ENCODE measurements at regions not wholly inside any gene's neighbourhood (a gene's known extent, or its start where the extent isn't known, plus 50 kb on each side); places are given as distances from the start of the nearest gene placed in this dataset.
"Not testable (repeated sequence)": the region's sequence is repeated elsewhere in the genome, so short reads cannot be mapped to it uniquely, and the experiment has no call there.

GRCh38 chr3:155995525-155996370 lies 124.6 kb upstream of the KCNAB1 start:
- WGBS = 63% methylated on average over 8 of the region's 8 CpGs
- no peak overlapping the region for H3K27ac ChIP-seq
- DNase-seq (ENCODE audit: low spot score) = no peak
- no peak for TF ChIP-seq POLR2AphosphoS5 (IDR thresholded peaks at IDR 0.05)
- peak in 2 of 4 experiments; percentile 11 to 44 for TF ChIP-seq CTCF (IDR thresholded peaks at IDR 0.05)
- H3K4me1 ChIP-seq (replicated peaks) = no peaks in the 10 kb centered on the region
- no peaks in the 10 kb centered on the region for H3K36me3 ChIP-seq
- no peaks in the 10 kb centered on the region for H3K27me3 ChIP-seq (replicated peaks; ENCODE audit: insufficient read depth)
- no peak overlapping the region for H3K4me3 ChIP-seq
- intact Hi-C loops (cut with DNase I) = no loop called here
- H3K9me3 ChIP-seq = no peaks in the 10 kb centered on the region

- Histone ChIP-seq H3K27ac (no peak overlapping the region), H3K4me3 (no peak overlapping the region), H3K9me3 (no peaks in the 10 kb centered on the region), H3K4me1 (replicated peaks) (no peaks in the 10 kb centered on the region), H3K36me3 (no peaks in the 10 kb centered on the region), H3K27me3 (replicated peaks; ENCODE audit: insufficient read depth) (no peaks in the 10 kb centered on the region)
- intact Hi-C loops (cut with DNase I) = no loop called here
- DNase-seq (ENCODE audit: low spot score) = no peak
- WGBS = 83% methylated on average over 3 of the region's 3 CpGs
- TF ChIP-seq POLR2AphosphoS5 (IDR thresholded peaks at IDR 0.05) (no peak), POLR2A (IDR thresholded peaks at IDR 0.05) (no peak), CTCF (IDR thresholded peaks at IDR 0.05) (no peak)
Observed at GRCh38 chr3:155996882-155997281, 123.5 kb upstream of the KCNAB1 start.

GRCh38 chr3:155998173-155998572 lies 122.2 kb upstream of the KCNAB1 start:
- intact Hi-C loops (cut with DNase I); DNase-seq (ENCODE audit: low spot score): not testable (repeated sequence)

GRCh38 chr3:156005736-156006135 lies 114.6 kb upstream of the KCNAB1 start:
- DNase-seq (ENCODE audit: low spot score) = no peak
- no peaks in the 10 kb centered on the region for H3K36me3 ChIP-seq
- no peaks in the 10 kb centered on the region for H3K4me1 ChIP-seq (replicated peaks)
- TF ChIP-seq CTCF (IDR thresholded peaks at IDR 0.05) (no peak), POLR2AphosphoS5 (IDR thresholded peaks at IDR 0.05) (no peak), POLR2A (IDR thresholded peaks at IDR 0.05) (no peak)
- no peak overlapping the region for H3K27ac ChIP-seq
- intact Hi-C loops (cut with DNase I) = no loop called here
- no peak overlapping the region for H3K4me3 ChIP-seq
- WGBS = 55% methylated on average over 3 of the region's 3 CpGs
- H3K9me3 ChIP-seq = no peaks in the 10 kb centered on the region
- no peaks in the 10 kb centered on the region for H3K27me3 ChIP-seq (replicated peaks; ENCODE audit: insufficient read depth)

More at GRCh38 chr3:155998173-155998572, 122.2 kb upstream of the KCNAB1 start:
- not testable (repeated sequence) for H3K9me3 ChIP-seq; H3K36me3 ChIP-seq; H3K4me3 ChIP-seq; H3K4me1 ChIP-seq (replicated peaks); H3K27me3 ChIP-seq (replicated peaks; ENCODE audit: insufficient read depth); H3K27ac ChIP-seq
- 94% methylated on average over 3 of the region's 3 CpGs for WGBS

GRCh38 chr3:156010829-156011228 lies 109.5 kb upstream of the KCNAB1 start:
- Histone ChIP-seq H3K36me3 (no peaks in the 10 kb centered on the region), H3K27ac (no peak overlapping the region), H3K27me3 (replicated peaks; ENCODE audit: insufficient read depth) (peaks cover 2% of the 10 kb centered on the region), H3K4me3 (no peak overlapping the region), H3K9me3 (no peaks in the 10 kb centered on the region), H3K4me1 (replicated peaks) (no peaks in the 10 kb centered on the region)
- intact Hi-C loops (cut with DNase I) = no loop called here
- TF ChIP-seq POLR2AphosphoS5 (IDR thresholded peaks at IDR 0.05) (no peak), CTCF (IDR thresholded peaks at IDR 0.05) (peak in 1 of 4 experiments; percentile 21)
- 40% methylated on average over 3 of the region's 3 CpGs for WGBS
- DNase-seq (ENCODE audit: low spot score) = no peak
